Breast epithelium (tissue), 4 donors: ENCODE measurements at regions not wholly inside any gene's neighbourhood (a gene's known extent, or its start where the extent isn't known, plus 50 kb on each side); places are given as distances from the start of the nearest gene placed in this dataset.

Experiments used
- DNase-seq, 2 donors: peaks; one replicate each; pipeline ENCODE4 v3.0.0-alpha.2; 2019; ENCODE audit warnings: low spot score in 2 of 2
- H3K27ac ChIP-seq, 2 donors: fragments of 200-600 bp; sonication (generic) in 1 of 2; one replicate each; pipeline ENCODE4 v1.5.1; 2016 to 2019; ENCODE audit warnings: mild to moderate bottlenecking in 1 of 2
- H3K27me3 ChIP-seq, 2 donors: fragments of 200-600 bp; sonication (generic) in 1 of 2; one replicate each; pipeline versions ENCODE4 v1.5.1 to v1.6.0; 2017 to 2019; ENCODE audit warnings: control low read depth in 1 of 2, mild to moderate bottlenecking in 1 of 2
- H3K36me3 ChIP-seq: fragments of 200-600 bp; one replicate; pipeline ENCODE4 v1.5.1; 2019
- H3K4me1 ChIP-seq, 2 donors: fragments of 200-600 bp; sonication (generic); one replicate each; pipeline ENCODE4 v1.5.1; 2016 to 2019; ENCODE audit warnings: control low read depth in 1 of 2
- H3K4me3 ChIP-seq, 3 donors: fragments of 200-600 bp; sonication (generic); 1 replicate in 2 of 3; 2 replicates in 1 of 3; pipeline ENCODE4 v1.5.1; 2016 to 2019; ENCODE audit warnings: mild to moderate bottlenecking in 3 of 3, moderate library complexity in 2 of 3
- H3K9me3 ChIP-seq, 2 donors: fragments of 200-600 bp; sonication (generic) in 1 of 2; one replicate each; pipeline ENCODE4 v1.5.1; 2016 to 2019; ENCODE audit warnings: control low read depth in 1 of 2
- CTCF ChIP-seq, 3 donors: fragments of 450-650 bp; IDR thresholded peaks; one replicate each; pipeline ENCODE4 v1.5.1; 2016 to 2017; ENCODE audit warnings: antibody characterized with exemption in 3 of 3, mild to moderate bottlenecking in 3 of 3, moderate library complexity in 3 of 3
- POLR2A ChIP-seq: fragments of 450-650 bp; IDR thresholded peaks from one replicate; pipeline ENCODE4 v1.6.1; 2016; ENCODE audit warnings: antibody characterized with exemption, mild to moderate bottlenecking, moderate library complexity
- POLR2AphosphoS5 ChIP-seq, 3 donors: sonication (generic); formaldehyde crosslinking; IDR thresholded peaks; one replicate each; pipeline ENCODE4 v1.6.1; 2017; ENCODE audit warnings: antibody characterized with exemption in 3 of 3
- intact Hi-C: fragments of 100-400 bp; cut with DNase I; formaldehyde crosslinking; loops from one replicate; pipeline ENCODE4 v1.15.1; 2023; ENCODE audit warnings: low total_unique reads

- H3K9me3 ChIP-seq, result no peaks in the 10 kb centered on the region
- no peaks in the 10 kb centered on the region for H3K27me3 ChIP-seq
- TF ChIP-seq CTCF (IDR thresholded peaks at IDR 0.05), result no peak
- TF ChIP-seq POLR2AphosphoS5 (IDR thresholded peaks at IDR 0.05), result no peak
- no peak for TF ChIP-seq POLR2A
- no peaks in the 10 kb centered on the region for H3K36me3 ChIP-seq
- no peak for DNase-seq
- no peak overlapping the region for H3K27ac ChIP-seq
- H3K4me3 ChIP-seq, result no peak overlapping the region
- H3K4me1 ChIP-seq, result no peaks in the 10 kb centered on the region
- intact Hi-C loops, result no loop called here
Observed at GRCh38 chr10:128843972-128844371, 623.1 kb upstream of the MGMT start.

GRCh38 chr10:128846927-128847326 lies 620.1 kb upstream of the MGMT start:
- Histone ChIP-seq H3K27me3 (no peaks in the 10 kb centered on the region), H3K36me3 (no peaks in the 10 kb centered on the region), H3K4me1 (no peaks in the 10 kb centered on the region), H3K4me3 (no peak overlapping the region), H3K27ac (no peak overlapping the region), H3K9me3 (no peaks in the 10 kb centered on the region)
- intact Hi-C loops, result no loop called here
- no peak for DNase-seq
- no peak for TF ChIP-seq POLR2AphosphoS5 (IDR thresholded peaks at IDR 0.05)
- no peak for TF ChIP-seq POLR2A
- TF ChIP-seq CTCF (IDR thresholded peaks at IDR 0.05), result no peak

DNA sequence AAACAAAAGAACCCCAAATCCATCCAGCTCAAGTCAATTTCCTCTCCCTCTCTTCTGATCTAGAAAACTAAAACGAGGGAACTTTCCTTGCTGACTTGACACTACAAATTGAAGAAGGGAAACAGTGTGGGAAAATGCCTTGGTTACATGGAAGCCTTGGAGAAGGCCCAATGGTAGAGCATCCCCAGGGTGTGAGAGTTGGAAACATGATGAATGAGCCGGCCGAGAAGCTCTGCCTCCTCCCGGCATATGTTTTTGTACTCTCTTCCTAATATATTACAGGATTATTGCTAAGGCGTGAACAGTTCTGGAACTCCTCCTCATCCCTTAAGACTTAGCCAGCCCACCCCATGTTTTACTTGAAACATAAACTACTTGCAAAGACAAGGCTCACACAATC lies 618.2 kb upstream of the MGMT start:
- H3K36me3 ChIP-seq, result no peaks in the 10 kb centered on the region
- TF ChIP-seq POLR2AphosphoS5 (IDR thresholded peaks at IDR 0.05), result no peak
- no peak for TF ChIP-seq CTCF (IDR thresholded peaks at IDR 0.05)
- no peak for TF ChIP-seq POLR2A
- no peak overlapping the region for H3K27ac ChIP-seq
- no peaks in the 10 kb centered on the region for H3K4me1 ChIP-seq
- H3K27me3 ChIP-seq, result no peaks in the 10 kb centered on the region
- H3K4me3 ChIP-seq, result no peak overlapping the region
- no peaks in the 10 kb centered on the region for H3K9me3 ChIP-seq
- no peak for DNase-seq
- intact Hi-C loops, result no loop called here

DNA sequence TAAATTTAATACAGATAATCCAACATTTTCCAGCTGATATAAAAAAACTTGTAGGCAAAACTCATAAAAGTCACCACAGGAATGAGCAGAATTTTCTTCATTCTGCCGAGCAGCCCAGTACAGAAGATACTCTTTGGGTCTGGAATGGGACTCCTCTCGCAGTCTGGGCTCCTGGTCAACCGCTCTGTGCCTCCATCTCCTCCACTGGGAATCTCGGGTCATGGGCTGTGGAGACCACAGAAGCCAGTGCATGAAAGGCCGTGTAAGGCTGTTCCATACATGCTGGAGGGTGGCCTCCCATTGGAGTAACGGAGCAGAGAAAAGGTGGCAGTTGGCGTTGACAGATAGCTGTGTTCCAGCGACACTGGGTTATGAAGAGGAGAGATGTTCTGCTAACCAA lies 616.4 kb upstream of the MGMT start:
- no peak for DNase-seq
- Histone ChIP-seq H3K27me3 (no peaks in the 10 kb centered on the region), H3K4me3 (no peak overlapping the region), H3K4me1 (peaks cover 5 to 6% of the 10 kb centered on the region in 2 donors), H3K27ac (no peak overlapping the region), H3K9me3 (no peaks in the 10 kb centered on the region), H3K36me3 (no peaks in the 10 kb centered on the region)
- intact Hi-C loops, result no loop called here
- TF ChIP-seq POLR2AphosphoS5 (IDR thresholded peaks at IDR 0.05), result no peak
- TF ChIP-seq CTCF (IDR thresholded peaks at IDR 0.05), result no peak
- TF ChIP-seq POLR2A, result no peak

GRCh38 chr10:128851281-128851680 lies 615.8 kb upstream of the MGMT start:
- no peak for TF ChIP-seq POLR2A
- TF ChIP-seq POLR2AphosphoS5 (IDR thresholded peaks at IDR 0.05), result no peak
- TF ChIP-seq CTCF (IDR thresholded peaks at IDR 0.05), result no peak
- DNase-seq, result no peak
- no peak overlapping the region for H3K4me3 ChIP-seq
- intact Hi-C loops, result no loop called here
- peaks cover 5 to 6% of the 10 kb centered on the region in 2 donors for H3K4me1 ChIP-seq
- no peaks in the 10 kb centered on the region for H3K36me3 ChIP-seq
- no peaks in the 10 kb centered on the region for H3K9me3 ChIP-seq
- H3K27ac ChIP-seq, result peak overlapping the region; percentile 68 to 76
- no peaks in the 10 kb centered on the region for H3K27me3 ChIP-seq
